Left lung (tissue), 4 donors: ENCODE measurements at regions not wholly inside any gene's neighbourhood (a gene's known extent, or its start where the extent isn't known, plus 50 kb on each side); places are given as distances from the start of the nearest gene placed in this dataset.

Source experiments
- ATAC-seq: fragments of 200-7000 bp; cut with Tn5 transposase; one replicate; pipeline ENCODE4 v1.9.1; 2020; ENCODE audit warnings: moderate library complexity
- DNase-seq, 4 donors: peaks; one replicate each; pipeline ENCODE4 v3.0.0-alpha.2; 2013 to 2020
- H3K27ac ChIP-seq, 2 donors: fragments of 200-600 bp; sonication (generic) in 1 of 2; one replicate each; pipeline versions ENCODE4 v1.5.0 to v1.8.0; 2020 to 2021
- H3K27me3 ChIP-seq, 2 donors: fragments of 200-600 bp; sonication (generic) in 1 of 2; one replicate each; pipeline versions ENCODE4 v1.5.0 to v1.8.0; 2020 to 2021
- H3K36me3 ChIP-seq, 2 donors: fragments of 200-600 bp; sonication (generic) in 1 of 2; one replicate each; pipeline versions ENCODE4 v1.5.0 to v1.8.0; 2020 to 2021
- H3K4me1 ChIP-seq, 2 donors: fragments of 200-600 bp; one replicate each; pipeline ENCODE4 v1.8.0; 2021
- H3K4me3 ChIP-seq, 2 donors: fragments of 200-600 bp; sonication (generic) in 1 of 2; one replicate each; pipeline versions ENCODE4 v1.5.0 to v1.8.0; 2020 to 2021; ENCODE audit warnings: mild to moderate bottlenecking in 1 of 2
- H3K9me3 ChIP-seq, 2 donors: fragments of 200-600 bp; sonication (generic) in 1 of 2; one replicate each; pipeline versions ENCODE4 v1.5.0 to v1.8.0; 2020 to 2021
- CTCF ChIP-seq, 2 donors: fragments of 200-600 bp; sonication (generic) in 1 of 2; IDR thresholded peaks; one replicate each; pipeline versions ENCODE4 v1.5.0 to v1.8.0; 2021; ENCODE audit warnings: antibody characterized with exemption in 2 of 2
- intact Hi-C, 2 donors: fragments of 100-400 bp; cut with DNase I; formaldehyde crosslinking; loops; one replicate each; pipeline versions ENCODE4 v1.11.2 to v1.14.2; 2022
- donor health status: DM: no; HTN: yes; CAD: no.
- donor health status: DM: no; HTN: no; CAD: no.

GRCh38 chr13:53520132-53520531, 491.5 kb downstream of the OLFM4 start:
- H3K36me3 ChIP-seq, result no peaks in the 10 kb centered on the region
- no peak for ATAC-seq
- no peaks in the 10 kb centered on the region for H3K9me3 ChIP-seq
- intact Hi-C loops, result no loop called here
- no peaks in the 10 kb centered on the region for H3K27me3 ChIP-seq
- no peak overlapping the region for H3K4me3 ChIP-seq
- H3K4me1 ChIP-seq, result no peaks in the 10 kb centered on the region
- no peak for DNase-seq
- no peak overlapping the region for H3K27ac ChIP-seq
- no peak for TF ChIP-seq CTCF (IDR thresholded peaks at IDR 0.05)

- H3K36me3 ChIP-seq, result no peaks in the 10 kb centered on the region
- DNase-seq, result no peak
- H3K27ac ChIP-seq, result no peak overlapping the region
- H3K4me3 ChIP-seq, result no peak overlapping the region
- H3K9me3 ChIP-seq, result no peaks in the 10 kb centered on the region
- no peak for TF ChIP-seq CTCF (IDR thresholded peaks at IDR 0.05)
- intact Hi-C loops, result no loop called here
- no peaks in the 10 kb centered on the region for H3K27me3 ChIP-seq
- no peaks in the 10 kb centered on the region for H3K4me1 ChIP-seq
- ATAC-seq, result no peak
Observed at GRCh38 chr13:53522034-53522433, 493.4 kb downstream of the OLFM4 start.

- TF ChIP-seq CTCF (IDR thresholded peaks at IDR 0.05), result no peak
- Histone ChIP-seq H3K4me3 (no peak overlapping the region), H3K36me3 (no peaks in the 10 kb centered on the region), H3K27ac (no peak overlapping the region), H3K9me3 (peaks cover 0 to 6% of the 10 kb centered on the region in 2 donors), H3K27me3 (no peaks in the 10 kb centered on the region), H3K4me1 (no peaks in the 10 kb centered on the region)
- ATAC-seq (no peak), DNase-seq (no peak)
- intact Hi-C loops, result no loop called here
Observed at GRCh38 chr13:53537586-53537985, 509.0 kb downstream of the OLFM4 start.

- Histone ChIP-seq H3K9me3 (peaks cover 0 to 10% of the 10 kb centered on the region in 2 donors), H3K4me1 (no peaks in the 10 kb centered on the region), H3K36me3 (no peaks in the 10 kb centered on the region), H3K4me3 (no peak overlapping the region), H3K27me3 (no peaks in the 10 kb centered on the region), H3K27ac (no peak overlapping the region)
- ATAC-seq, result no peak
- intact Hi-C loops, result no loop called here
- no peak for DNase-seq
- no peak for TF ChIP-seq CTCF (IDR thresholded peaks at IDR 0.05)
Observed at GRCh38 chr13:53545340-53545941, 516.8 kb downstream of the OLFM4 start.

GRCh38 chr13:53560556-53560955, 531.9 kb downstream of the OLFM4 start:
- Histone ChIP-seq H3K27ac (no peak overlapping the region), H3K36me3 (no peaks in the 10 kb centered on the region), H3K4me3 (no peak overlapping the region), H3K9me3 (peaks cover 0 to 1% of the 10 kb centered on the region in 2 donors), H3K4me1 (no peaks in the 10 kb centered on the region), H3K27me3 (no peaks in the 10 kb centered on the region)
- DNase-seq, result no peak
- intact Hi-C loops, result no loop called here
- TF ChIP-seq CTCF (IDR thresholded peaks at IDR 0.05), result no peak
- no peak for ATAC-seq
